ENCODE measurements at regions not wholly inside any gene's neighbourhood (a gene's known extent, or its start where the extent isn't known, plus 50 kb on each side); places are given as distances from the start of the nearest gene placed in this dataset.

DNA sequence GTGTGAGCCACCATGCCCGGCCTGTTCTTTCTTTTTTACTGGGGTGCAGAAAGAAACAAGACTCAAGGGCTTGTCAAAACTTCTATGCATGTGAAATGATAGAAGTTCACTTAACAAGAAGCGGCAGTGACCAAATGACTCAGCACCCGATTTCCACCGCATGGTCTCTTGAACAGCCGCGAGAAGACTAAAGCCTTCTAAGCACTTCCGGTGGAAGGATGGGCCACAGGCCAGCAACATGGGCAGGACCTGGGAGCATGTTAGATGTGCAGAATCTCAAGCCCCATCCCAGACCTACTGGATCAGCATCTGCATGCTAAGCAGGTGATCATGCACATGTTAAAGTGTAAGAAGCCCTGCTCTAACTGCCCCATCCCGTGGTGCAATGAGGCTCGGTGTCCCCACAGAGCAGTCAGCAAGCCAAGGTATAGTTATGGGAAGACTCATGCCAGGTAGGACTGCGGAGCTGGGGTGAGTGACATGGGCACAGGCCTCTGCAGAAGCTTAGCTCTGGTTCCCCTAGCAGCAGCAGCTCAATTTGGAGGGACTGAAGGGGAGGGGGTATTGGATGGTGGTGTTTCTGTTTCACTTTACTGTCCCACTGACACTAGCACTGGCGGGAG, 88.5 kb upstream of the HNF1B start:
- TF ChIP-seq CTCF (IDR thresholded peaks at IDR 0.05 in 4 of 5, conservative IDR thresholded peaks at IDR 0.05 in 1 of 5) (no peak), POLR2A (IDR thresholded peaks at IDR 0.05) (no peak)

All from gastrocnemius medialis (tissue), 4 donors.